ENCODE measurements at regions not wholly inside any gene's neighbourhood (a gene's known extent, or its start where the extent isn't known, plus 50 kb on each side); places are given as distances from the start of the nearest gene placed in this dataset.
"Not testable (repeated sequence)": the region's sequence is repeated elsewhere in the genome, so short reads cannot be mapped to it uniquely, and the experiment has no call there.

- DNase-seq, result no peak
- Histone ChIP-seq H3K9me3 (no peaks in the 10 kb centered on the region), H3K36me3 (no peaks in the 10 kb centered on the region), H3K4me1 (no peaks in the 10 kb centered on the region), H3K27me3 (no peaks in the 10 kb centered on the region), H3K4me3 (no peak overlapping the region), H3K27ac (no peak overlapping the region)
- intact Hi-C loops (cut with DNase I; ENCODE audit: low total_unique reads), result no loop called here
- TF ChIP-seq, protein P1, sequence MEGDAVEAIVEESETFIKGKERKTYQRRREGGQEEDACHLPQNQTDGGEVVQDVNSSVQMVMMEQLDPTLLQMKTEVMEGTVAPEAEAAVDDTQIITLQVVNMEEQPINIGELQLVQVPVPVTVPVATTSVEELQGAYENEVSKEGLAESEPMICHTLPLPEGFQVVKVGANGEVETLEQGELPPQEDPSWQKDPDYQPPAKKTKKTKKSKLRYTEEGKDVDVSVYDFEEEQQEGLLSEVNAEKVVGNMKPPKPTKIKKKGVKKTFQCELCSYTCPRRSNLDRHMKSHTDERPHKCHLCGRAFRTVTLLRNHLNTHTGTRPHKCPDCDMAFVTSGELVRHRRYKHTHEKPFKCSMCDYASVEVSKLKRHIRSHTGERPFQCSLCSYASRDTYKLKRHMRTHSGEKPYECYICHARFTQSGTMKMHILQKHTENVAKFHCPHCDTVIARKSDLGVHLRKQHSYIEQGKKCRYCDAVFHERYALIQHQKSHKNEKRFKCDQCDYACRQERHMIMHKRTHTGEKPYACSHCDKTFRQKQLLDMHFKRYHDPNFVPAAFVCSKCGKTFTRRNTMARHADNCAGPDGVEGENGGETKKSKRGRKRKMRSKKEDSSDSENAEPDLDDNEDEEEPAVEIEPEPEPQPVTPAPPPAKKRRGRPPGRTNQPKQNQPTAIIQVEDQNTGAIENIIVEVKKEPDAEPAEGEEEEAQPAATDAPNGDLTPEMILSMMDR (IDR thresholded peaks at IDR 0.05), result no peak
Measured at GRCh38 chrX:51026862-51027261, 116.3 kb downstream of the BMP15 start.

DNA sequence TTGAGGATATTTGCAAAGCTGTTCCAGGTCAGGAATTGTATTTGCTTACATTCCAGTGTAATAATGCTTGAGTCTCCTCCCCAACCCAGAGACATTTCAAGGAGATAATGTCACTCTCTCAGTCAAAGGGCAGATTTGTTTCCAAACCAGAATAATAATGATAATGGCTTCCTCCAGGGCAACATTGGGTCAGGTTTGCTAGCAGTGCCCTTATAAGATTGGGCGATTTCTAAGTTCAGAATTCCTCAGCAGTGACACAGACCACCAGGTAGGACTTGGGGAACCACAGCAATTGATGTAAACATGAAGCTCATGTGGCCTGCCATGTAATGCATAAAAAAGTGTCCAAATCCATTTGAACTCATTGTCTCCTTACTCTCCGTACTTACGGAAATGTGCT, 125.2 kb downstream of the BMP15 start:
- TF ChIP-seq, protein P1 (IDR thresholded peaks at IDR 0.05), result no peak

GRCh38 chrX:51047950-51048349, 137.4 kb downstream of the BMP15 start:
- no peak for DNase-seq
- H3K27ac ChIP-seq, result no peak overlapping the region
- no peaks in the 10 kb centered on the region for H3K4me1 ChIP-seq
- H3K36me3 ChIP-seq, result no peaks in the 10 kb centered on the region
- H3K4me3 ChIP-seq, result no peak overlapping the region
- no peaks in the 10 kb centered on the region for H3K27me3 ChIP-seq
- TF ChIP-seq, protein P1 (IDR thresholded peaks at IDR 0.05), result no peak
- H3K9me3 ChIP-seq, result no peaks in the 10 kb centered on the region
- intact Hi-C loops (cut with DNase I; ENCODE audit: low total_unique reads), result no loop called here

More for the DNA sequence above, 125.2 kb downstream of the BMP15 start:
- no peaks in the 10 kb centered on the region for H3K4me1 ChIP-seq
- H3K9me3 ChIP-seq, result no peaks in the 10 kb centered on the region
- H3K27ac ChIP-seq, result no peak overlapping the region
- no peak for DNase-seq
- no peak overlapping the region for H3K4me3 ChIP-seq
- no peaks in the 10 kb centered on the region for H3K27me3 ChIP-seq
- intact Hi-C loops (cut with DNase I; ENCODE audit: low total_unique reads), result no loop called here
- no peaks in the 10 kb centered on the region for H3K36me3 ChIP-seq

DNA sequence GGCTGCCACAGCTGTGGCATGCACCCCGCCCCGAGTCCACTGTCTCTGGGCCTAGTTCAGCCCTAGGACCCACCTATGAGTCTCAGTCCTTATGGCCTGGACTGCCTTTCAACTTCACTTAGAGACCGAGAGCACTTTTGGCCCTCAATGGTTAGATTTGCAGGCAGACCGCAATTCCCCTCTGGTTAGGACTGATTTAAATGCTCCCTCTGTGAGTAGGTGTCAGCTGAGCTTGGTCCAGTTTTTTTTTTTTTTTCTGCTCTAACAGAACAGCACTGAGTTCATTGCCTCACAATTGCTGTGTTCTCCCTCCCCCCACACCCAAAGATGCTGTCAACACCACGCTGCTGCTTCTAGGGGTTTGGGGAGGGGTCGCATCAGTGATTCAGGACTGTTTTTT, 143.2 kb downstream of the BMP15 start:
- Histone ChIP-seq H3K9me3 (no peaks in the 10 kb centered on the region), H3K27me3 (no peaks in the 10 kb centered on the region), H3K36me3 (no peaks in the 10 kb centered on the region), H3K4me1 (no peaks in the 10 kb centered on the region), H3K27ac (no peak overlapping the region), H3K4me3 (no peak overlapping the region)
- TF ChIP-seq, protein P1 (IDR thresholded peaks at IDR 0.05), result no peak
- DNase-seq, result no peak
- intact Hi-C loops (cut with DNase I; ENCODE audit: low total_unique reads), result no loop called here

DNA sequence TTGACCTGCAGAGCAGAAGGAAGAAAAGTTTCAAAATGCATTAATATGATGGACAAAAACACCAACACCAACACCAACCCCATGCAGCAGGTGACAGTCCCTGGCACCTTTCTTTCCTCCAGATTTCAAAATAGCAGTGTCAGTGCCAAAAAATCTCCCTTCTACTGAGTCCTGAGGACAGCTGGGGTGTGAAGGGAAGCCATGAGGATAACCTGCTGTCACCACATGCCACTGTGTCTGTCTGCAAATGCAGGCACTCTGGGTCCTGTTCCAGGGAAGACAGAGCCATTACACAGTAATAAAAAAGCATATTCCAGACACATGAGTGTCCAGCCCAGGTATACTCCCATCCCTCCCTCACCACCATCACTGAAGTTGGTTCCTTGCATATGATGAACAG, 187.5 kb downstream of the BMP15 start:
- H3K27me3 ChIP-seq, result no peaks in the 10 kb centered on the region
- TF ChIP-seq, protein P1 (IDR thresholded peaks at IDR 0.05), result no peak
- intact Hi-C loops (cut with DNase I; ENCODE audit: low total_unique reads), result no loop called here
- no peaks in the 10 kb centered on the region for H3K36me3 ChIP-seq
- H3K4me1 ChIP-seq, result no peaks in the 10 kb centered on the region
- no peak for DNase-seq
- no peaks in the 10 kb centered on the region for H3K9me3 ChIP-seq
- H3K4me3 ChIP-seq, result no peak overlapping the region
- H3K27ac ChIP-seq, result no peak overlapping the region

DNA sequence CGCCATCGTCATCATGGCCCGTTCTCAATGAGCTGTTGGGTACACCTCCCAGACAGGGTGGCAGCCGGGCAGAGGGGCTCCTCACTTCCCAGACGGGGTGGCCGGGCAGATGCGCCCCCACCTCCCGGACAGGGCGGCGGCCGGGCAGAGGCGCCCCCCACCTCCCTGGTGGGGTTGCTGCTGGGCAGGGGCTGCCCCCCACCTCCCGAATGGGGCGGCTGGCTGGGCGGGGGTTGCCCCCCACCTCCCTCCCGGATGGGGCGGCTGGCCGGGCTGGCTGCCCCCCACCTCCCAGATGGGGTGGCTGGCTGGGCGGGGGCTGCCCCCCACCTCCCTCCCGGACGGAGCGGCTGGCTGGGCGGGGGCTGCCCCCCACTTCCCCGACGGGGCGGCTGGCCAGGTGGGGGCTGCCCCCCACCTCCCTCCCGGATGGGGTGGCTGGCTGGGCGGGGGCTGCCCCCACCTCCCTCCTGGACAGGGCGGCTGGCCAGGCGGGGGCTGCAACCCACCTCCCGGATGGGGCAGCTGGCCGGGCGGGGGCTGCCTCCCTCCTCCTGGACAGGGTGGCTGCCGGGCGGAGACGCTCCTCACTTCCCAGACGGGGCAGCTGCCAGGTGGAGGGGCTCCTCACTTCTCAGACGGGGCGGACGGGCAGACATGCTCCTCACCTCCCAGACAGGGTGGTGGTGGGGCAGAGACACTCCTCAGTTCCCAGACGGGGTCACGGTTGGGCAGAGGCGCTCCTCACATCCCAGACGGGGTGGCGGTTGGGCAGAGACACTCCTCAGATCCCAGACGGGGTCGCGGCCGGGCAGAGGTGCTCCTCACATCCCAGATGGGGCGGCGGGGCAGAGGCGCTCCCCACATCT, 208.8 kb downstream of the BMP15 start:
- H3K4me3 ChIP-seq; H3K9me3 ChIP-seq; DNase-seq; intact Hi-C loops (cut with DNase I; ENCODE audit: low total_unique reads); H3K4me1 ChIP-seq; H3K27me3 ChIP-seq; H3K27ac ChIP-seq; H3K36me3 ChIP-seq: not testable (repeated sequence)

DNA sequence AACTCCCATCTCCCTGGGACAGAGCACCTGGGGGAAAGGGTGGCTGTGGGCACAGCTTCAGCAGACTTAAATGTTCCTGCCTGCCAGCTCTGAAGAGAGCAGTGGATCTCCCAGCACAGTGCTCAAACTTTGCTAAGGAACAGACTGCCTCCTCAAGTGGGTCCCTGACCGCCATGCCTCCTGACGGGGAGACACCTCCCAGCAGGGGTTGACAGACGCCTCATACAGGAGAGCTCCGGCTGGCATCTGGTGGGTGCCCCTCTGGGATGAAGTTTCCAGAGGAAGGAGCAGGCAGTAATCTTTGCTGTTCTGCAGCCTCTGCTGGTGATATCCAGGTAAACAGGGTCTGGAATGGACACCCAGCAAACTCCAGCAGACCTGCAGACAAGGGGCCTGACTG, 206.9 kb upstream of the NUDT10 start:
- H3K9me3 ChIP-seq; H3K36me3 ChIP-seq; H3K27ac ChIP-seq; H3K27me3 ChIP-seq; H3K4me3 ChIP-seq; intact Hi-C loops (cut with DNase I; ENCODE audit: low total_unique reads); DNase-seq; H3K4me1 ChIP-seq: not testable (repeated sequence)

All from tibial artery (tissue), 4 donors.